Sigmoid colon (tissue), 3 donors: ENCODE measurements at regions not wholly inside any gene's neighbourhood (a gene's known extent, or its start where the extent isn't known, plus 50 kb on each side); places are given as distances from the start of the nearest gene placed in this dataset.

ENCODE experiments used
- CTCF ChIP-seq, 4 experiments: fragments of 450-650 bp in 3 of 4; fragments of 200-600 bp in 1 of 4; IDR thresholded peaks; one replicate each; pipeline ENCODE4 v1.5.1; 2016 to 2019; ENCODE audit warnings: antibody characterized with exemption in 4 of 4, mild to moderate bottlenecking in 3 of 4, moderate library complexity in 2 of 4
- POLR2A ChIP-seq, 2 donors: fragments of 450-650 bp; IDR thresholded peaks; one replicate each; pipeline ENCODE4 v1.6.1; 2016; ENCODE audit warnings: antibody characterized with exemption in 2 of 2, mild to moderate bottlenecking in 2 of 2, moderate library complexity in 2 of 2

- no peak for TF ChIP-seq CTCF (IDR thresholded peaks at IDR 0.05)
- no peak for TF ChIP-seq POLR2A (IDR thresholded peaks at IDR 0.05)
Measured at GRCh38 chr2:37460896-37461229, 116.4 kb downstream of the QPCT start.
